Ishikawa (cell line): ENCODE measurements at regions not wholly inside any gene's neighbourhood (a gene's known extent, or its start where the extent isn't known, plus 50 kb on each side); places are given as distances from the start of the nearest gene placed in this dataset.

ENCODE experiments used
- CEBPB ChIP-seq: IDR thresholded peaks from 2 replicates; pipeline ENCODE4 v1.6.1; 2012
- CREB1 ChIP-seq: IDR thresholded peaks from 2 replicates; pipeline ENCODE4 v1.6.1; 2012; ENCODE audit warnings: low read depth
- EGR1 ChIP-seq: IDR thresholded peaks from 2 replicates; pipeline ENCODE4 v1.6.1; 2012
- EP300 ChIP-seq: IDR thresholded peaks from 2 replicates; pipeline ENCODE4 v1.6.1; 2012; ENCODE audit warnings: borderline replicate concordance
- FOXM1 ChIP-seq: IDR thresholded peaks from 2 replicates; pipeline ENCODE4 v1.6.1; 2012; ENCODE audit warnings: low read depth, borderline replicate concordance
- MAX ChIP-seq: IDR thresholded peaks from 2 replicates; pipeline ENCODE4 v1.6.1; 2012
- NFIC ChIP-seq: IDR thresholded peaks from 2 replicates; pipeline ENCODE4 v1.6.1; 2012
- RAD21 ChIP-seq: IDR thresholded peaks from 2 replicates; pipeline ENCODE4 v1.6.1; 2012; ENCODE audit warnings: low read depth
- TAF1 ChIP-seq: IDR thresholded peaks from 2 replicates; pipeline ENCODE4 v1.6.1; 2012; ENCODE audit warnings: low read depth, mild to moderate bottlenecking
- TCF12 ChIP-seq: IDR thresholded peaks from 2 replicates; pipeline ENCODE4 v1.6.1; 2012; ENCODE audit warnings: low read depth
- TEAD4 ChIP-seq: IDR thresholded peaks from 2 replicates; pipeline ENCODE4 v1.6.1; 2012
- USF1 ChIP-seq: IDR thresholded peaks from 2 replicates; pipeline ENCODE4 v1.6.1; 2012
- YY1 ChIP-seq: IDR thresholded peaks from 2 replicates; pipeline ENCODE4 v1.6.1; 2012; ENCODE audit warnings: low read depth
- ZBTB7A ChIP-seq: IDR thresholded peaks from 2 replicates; pipeline ENCODE4 v1.6.1; 2012; ENCODE audit warnings: low read depth
- TF ChIP-seq, protein P1 (sequence below): IDR thresholded peaks from 2 replicates; pipeline ENCODE4 v1.6.1; 2012; ENCODE audit warnings: low read depth, mild to moderate bottlenecking

GRCh38 chr14:101404426-101405170 is 156.7 kb upstream of the DIO3 start:
- no peak for TF ChIP-seq CREB1
- TF ChIP-seq, protein P1, sequence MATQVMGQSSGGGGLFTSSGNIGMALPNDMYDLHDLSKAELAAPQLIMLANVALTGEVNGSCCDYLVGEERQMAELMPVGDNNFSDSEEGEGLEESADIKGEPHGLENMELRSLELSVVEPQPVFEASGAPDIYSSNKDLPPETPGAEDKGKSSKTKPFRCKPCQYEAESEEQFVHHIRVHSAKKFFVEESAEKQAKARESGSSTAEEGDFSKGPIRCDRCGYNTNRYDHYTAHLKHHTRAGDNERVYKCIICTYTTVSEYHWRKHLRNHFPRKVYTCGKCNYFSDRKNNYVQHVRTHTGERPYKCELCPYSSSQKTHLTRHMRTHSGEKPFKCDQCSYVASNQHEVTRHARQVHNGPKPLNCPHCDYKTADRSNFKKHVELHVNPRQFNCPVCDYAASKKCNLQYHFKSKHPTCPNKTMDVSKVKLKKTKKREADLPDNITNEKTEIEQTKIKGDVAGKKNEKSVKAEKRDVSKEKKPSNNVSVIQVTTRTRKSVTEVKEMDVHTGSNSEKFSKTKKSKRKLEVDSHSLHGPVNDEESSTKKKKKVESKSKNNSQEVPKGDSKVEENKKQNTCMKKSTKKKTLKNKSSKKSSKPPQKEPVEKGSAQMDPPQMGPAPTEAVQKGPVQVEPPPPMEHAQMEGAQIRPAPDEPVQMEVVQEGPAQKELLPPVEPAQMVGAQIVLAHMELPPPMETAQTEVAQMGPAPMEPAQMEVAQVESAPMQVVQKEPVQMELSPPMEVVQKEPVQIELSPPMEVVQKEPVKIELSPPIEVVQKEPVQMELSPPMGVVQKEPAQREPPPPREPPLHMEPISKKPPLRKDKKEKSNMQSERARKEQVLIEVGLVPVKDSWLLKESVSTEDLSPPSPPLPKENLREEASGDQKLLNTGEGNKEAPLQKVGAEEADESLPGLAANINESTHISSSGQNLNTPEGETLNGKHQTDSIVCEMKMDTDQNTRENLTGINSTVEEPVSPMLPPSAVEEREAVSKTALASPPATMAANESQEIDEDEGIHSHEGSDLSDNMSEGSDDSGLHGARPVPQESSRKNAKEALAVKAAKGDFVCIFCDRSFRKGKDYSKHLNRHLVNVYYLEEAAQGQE, result no peak

GRCh38 chr14:101405171-101405883 is 156.0 kb upstream of the DIO3 start:
- TF ChIP-seq TCF12 (no peak), CEBPB (no peak), ZBTB7A (no peak), RAD21 (no peak), FOXM1 (no peak), NFIC (no peak), USF1 (no peak), CREB1 (no peak), TEAD4 (no peak), EGR1 (no peak), YY1 (no peak), TAF1 (no peak), MAX (no peak), EP300 (no peak)
- TF ChIP-seq, protein P1, result no peak

GRCh38 chr14:101406921-101407320 is 154.4 kb upstream of the DIO3 start:
- TF ChIP-seq EP300 (no peak), FOXM1 (no peak), TAF1 (no peak), ZBTB7A (no peak), RAD21 (no peak), TEAD4 (no peak), NFIC (no peak), USF1 (no peak), TCF12 (no peak), CEBPB (no peak), EGR1 (no peak), YY1 (no peak), CREB1 (no peak), MAX (no peak)
- TF ChIP-seq, protein P1, result no peak

DNA sequence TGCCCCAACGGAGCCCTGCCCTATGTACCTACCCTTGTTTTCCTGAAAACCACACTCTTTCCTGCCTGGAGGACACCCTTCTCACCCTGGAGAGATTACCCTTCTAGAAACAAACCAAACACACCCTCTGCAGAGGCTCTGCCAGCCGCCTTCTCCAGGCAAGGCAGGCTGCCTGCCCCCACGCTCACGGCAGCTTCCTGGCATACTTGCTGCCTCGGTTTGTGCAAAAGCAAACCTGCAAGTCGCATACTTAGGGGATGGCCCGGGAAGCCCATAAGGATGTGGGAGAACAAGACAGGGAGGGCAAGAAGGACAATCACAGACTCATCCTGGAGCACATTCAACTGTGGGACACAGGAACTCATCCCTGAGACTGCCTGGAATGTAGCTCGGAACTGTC is 154.0 kb upstream of the DIO3 start:
- TF ChIP-seq TAF1 (no peak), USF1 (no peak), TCF12 (no peak), CEBPB (no peak), EP300 (no peak), ZBTB7A (no peak), TEAD4 (no peak), RAD21 (no peak), FOXM1 (no peak), EGR1 (no peak), MAX (no peak), NFIC (no peak), YY1 (no peak), CREB1 (no peak)
- TF ChIP-seq, protein P1, result no peak
